PC-3 (cell line): ENCODE measurements at regions not wholly inside any gene's neighbourhood (a gene's known extent, or its start where the extent isn't known, plus 50 kb on each side); places are given as distances from the start of the nearest gene placed in this dataset.
A peak's percentile ranks its signal among the peaks of the same experiment; 100 is the strongest.
"Not testable (repeated sequence)": the region's sequence is repeated elsewhere in the genome, so short reads cannot be mapped to it uniquely, and the experiment has no call there.

Experiments used
- ATAC-seq: fragments of 200-7000 bp; cut with Tn5 transposase; 2 replicates; pipeline ENCODE4 v1.9.1; 2020; ENCODE audit warnings: mild to moderate bottlenecking, moderate library complexity
- BruUV-seq: library from RNA; stranded (reverse); fragments of 400-500 nt; replicated peaks from 2 replicates; lab custom pipeline; 2021; lab: Mats Ljungman, UMichigan
- CTCF ChIA-PET: fragments of 300-600 bp; sonication (Branson Sonifier 250); formaldehyde crosslinking; loops from one replicate; lab custom pipeline; 2022; ENCODE audit warnings: antibody characterized with exemption; lab: Charles Lee
- POLR2A ChIA-PET: fragments of 300-600 bp; sonication (Branson Sonifier 250); formaldehyde crosslinking; loops from one replicate; lab custom pipeline; 2022; ENCODE audit warnings: antibody characterized with exemption; ENCODE audit not compliant: unreplicated experiment; lab: Charles Lee
- DNase-seq: peaks from one replicate; pipeline ENCODE4 v3.0.0-alpha.2; 2015
- H2AFZ ChIP-seq: fragments of 300-600 bp; sonication (generic); 2 replicates; pipeline ENCODE4 v1.6.0; 2016; ENCODE audit warnings: antibody characterized with exemption, low read length
- H3F3A ChIP-seq: fragments of 300-600 bp; sonication (generic); one replicate; pipeline ENCODE4 v1.6.0; 2017; ENCODE audit warnings: antibody characterized with exemption, low read length, control low read depth, mild to moderate bottlenecking; ENCODE audit not compliant: unreplicated experiment
- H3K27ac ChIP-seq: fragments of 300-600 bp; sonication (generic); 2 replicates; pipeline ENCODE4 v1.5.1; 2016; ENCODE audit warnings: mild to moderate bottlenecking, low read length
- H3K27me3 ChIP-seq: fragments of 300-600 bp; sonication (generic); 2 replicates; pipeline ENCODE4 v1.6.1; 2016; ENCODE audit warnings: low read length, mixed read lengths
- H3K36me3 ChIP-seq: fragments of 300-600 bp; sonication (generic); 2 replicates; pipeline ENCODE4 v1.6.1; 2016; ENCODE audit warnings: low read depth, mixed run types, low read length, mixed read lengths
- H3K4me1 ChIP-seq: fragments of 300-600 bp; sonication (generic); 2 replicates; pipeline ENCODE4 v1.5.1; 2016; ENCODE audit warnings: low read length; ENCODE audit not compliant: insufficient read depth
- H3K4me2 ChIP-seq: fragments of 300-600 bp; sonication (generic); 2 replicates; pipeline ENCODE4 v1.6.0; 2016; ENCODE audit warnings: low read length
- H3K4me3 ChIP-seq: fragments of 300-600 bp; sonication (generic); 2 replicates; pipeline ENCODE4 v1.5.1; 2016; ENCODE audit warnings: mild to moderate bottlenecking, low read length, mixed read lengths
- H3K79me2 ChIP-seq: fragments of 300-600 bp; sonication (generic); 2 replicates; pipeline ENCODE4 v1.6.1; 2017; ENCODE audit warnings: low read length, mixed read lengths
- H3K9ac ChIP-seq: fragments of 300-600 bp; sonication (generic); 2 replicates; pipeline ENCODE4 v1.6.0; 2016; ENCODE audit warnings: mild to moderate bottlenecking, low read length
- H3K9me2 ChIP-seq: fragments of 300-600 bp; sonication (generic); replicated peaks from 2 replicates; pipeline ENCODE4 v1.6.1; 2016; ENCODE audit warnings: mixed run types, low read length, mixed read lengths
- H3K9me3 ChIP-seq: fragments of 300-600 bp; sonication (generic); 2 replicates; pipeline ENCODE4 v1.6.1; 2016; ENCODE audit warnings: low read length, mixed read lengths
- H4K20me1 ChIP-seq: fragments of 300-600 bp; sonication (generic); 2 replicates; pipeline ENCODE4 v1.6.1; 2016; ENCODE audit warnings: low read length, mixed read lengths
- EZH2 ChIP-seq: fragments of 300-600 bp; sonication (generic); IDR thresholded peaks from one replicate; pipeline ENCODE4 v1.6.1; 2017; ENCODE audit warnings: antibody characterized with exemption, mild to moderate bottlenecking, low read length; ENCODE audit not compliant: unreplicated experiment
- EZH2phosphoT487 ChIP-seq: fragments of 300-600 bp; sonication (generic); IDR thresholded peaks from 2 replicates; pipeline ENCODE4 v1.6.1; 2018; ENCODE audit warnings: mild to moderate bottlenecking, antibody characterized with exemption, low read length, borderline replicate concordance
- intact Hi-C: fragments of 100-400 bp; cut with micrococcal nuclease; formaldehyde crosslinking; loops from 2 replicates; pipeline ENCODE4 v1.9.0; 2023
- TF ChIP-seq, protein P1 (sequence below): fragments of 300-600 bp; sonication (generic); conservative IDR thresholded peaks from 2 replicates; pipeline ENCODE4 v1.5.1; 2017; ENCODE audit warnings: antibody characterized with exemption, low read depth, mild to moderate bottlenecking, low read length

DNA sequence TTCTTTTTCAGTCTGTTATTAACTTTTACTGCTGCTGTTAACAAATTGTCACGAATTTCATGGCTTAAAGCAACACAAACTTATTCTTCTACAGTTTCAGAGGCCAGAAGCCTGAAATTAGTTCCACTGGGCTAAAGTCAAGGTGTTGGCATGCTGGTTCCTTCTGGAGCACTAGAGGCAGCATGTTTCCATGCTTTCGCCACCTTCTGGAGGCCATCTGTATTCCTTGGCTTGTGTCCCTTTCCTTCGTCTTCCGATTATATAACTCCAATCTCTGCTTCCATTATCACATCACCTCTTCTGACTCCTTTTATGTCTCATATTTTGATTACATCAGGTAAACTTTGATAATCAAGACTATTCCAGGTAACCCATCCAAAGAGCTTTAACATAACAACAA, 1742.1 kb downstream of the BRINP3 start:
- no peak for ATAC-seq
- TF ChIP-seq EZH2phosphoT487 (no peak), EZH2 (no peak)
- TF ChIP-seq, protein P1, sequence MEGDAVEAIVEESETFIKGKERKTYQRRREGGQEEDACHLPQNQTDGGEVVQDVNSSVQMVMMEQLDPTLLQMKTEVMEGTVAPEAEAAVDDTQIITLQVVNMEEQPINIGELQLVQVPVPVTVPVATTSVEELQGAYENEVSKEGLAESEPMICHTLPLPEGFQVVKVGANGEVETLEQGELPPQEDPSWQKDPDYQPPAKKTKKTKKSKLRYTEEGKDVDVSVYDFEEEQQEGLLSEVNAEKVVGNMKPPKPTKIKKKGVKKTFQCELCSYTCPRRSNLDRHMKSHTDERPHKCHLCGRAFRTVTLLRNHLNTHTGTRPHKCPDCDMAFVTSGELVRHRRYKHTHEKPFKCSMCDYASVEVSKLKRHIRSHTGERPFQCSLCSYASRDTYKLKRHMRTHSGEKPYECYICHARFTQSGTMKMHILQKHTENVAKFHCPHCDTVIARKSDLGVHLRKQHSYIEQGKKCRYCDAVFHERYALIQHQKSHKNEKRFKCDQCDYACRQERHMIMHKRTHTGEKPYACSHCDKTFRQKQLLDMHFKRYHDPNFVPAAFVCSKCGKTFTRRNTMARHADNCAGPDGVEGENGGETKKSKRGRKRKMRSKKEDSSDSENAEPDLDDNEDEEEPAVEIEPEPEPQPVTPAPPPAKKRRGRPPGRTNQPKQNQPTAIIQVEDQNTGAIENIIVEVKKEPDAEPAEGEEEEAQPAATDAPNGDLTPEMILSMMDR = 0 out of 2 replicates have a peak, but pooled peaks have one; percentile 18

DNA sequence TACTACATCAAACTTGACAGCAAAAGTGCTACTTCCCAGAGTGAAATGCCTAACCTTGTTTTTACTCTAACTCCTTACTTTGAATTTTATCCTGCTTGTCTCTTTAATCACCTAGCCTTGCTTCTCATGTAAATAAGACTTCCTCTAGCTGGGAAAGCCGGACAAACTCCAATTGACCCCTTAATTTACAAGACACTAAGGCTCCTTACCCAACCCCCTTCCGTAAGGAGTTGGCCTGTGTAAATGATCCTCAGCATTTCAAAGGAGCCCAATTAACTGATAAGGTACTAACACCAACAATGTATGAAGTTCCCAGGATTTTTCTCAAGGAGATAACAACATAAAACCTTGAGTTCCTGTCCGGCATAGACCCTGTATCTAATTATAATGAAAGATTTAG, 1728.4 kb downstream of the BRINP3 start:
- DNase-seq, CTCF ChIA-PET, H3K9me2 ChIP-seq, H4K20me1 ChIP-seq, H3K27me3 ChIP-seq, H3K9me3 ChIP-seq, H3K27ac ChIP-seq, H3K4me3 ChIP-seq, H3K36me3 ChIP-seq, H3K9ac ChIP-seq, H3K4me2 ChIP-seq, intact Hi-C loops, BruUV-seq, H2AFZ ChIP-seq, ATAC-seq, H3K79me2 ChIP-seq, H3K4me1 ChIP-seq, POLR2A ChIA-PET, H3F3A ChIP-seq: not testable (repeated sequence)

More for the DNA sequence above, 1742.1 kb downstream of the BRINP3 start:
- POLR2A ChIA-PET = no interaction called here
- Histone ChIP-seq H3K9ac (no peak overlapping the region), H3K4me1 (no peaks in the 10 kb centered on the region), H3K79me2 (no peaks in the 10 kb centered on the region), H3K4me2 (no peak overlapping the region), H3K36me3 (no peaks in the 10 kb centered on the region), H3K9me3 (no peaks in the 10 kb centered on the region), H4K20me1 (no peaks in the 10 kb centered on the region), H3F3A (no peaks in the 10 kb centered on the region), H2AFZ (no peak overlapping the region), H3K27me3 (no peaks in the 10 kb centered on the region), H3K9me2 (no peaks in the 10 kb centered on the region), H3K4me3 (no peak overlapping the region), H3K27ac (no peak overlapping the region)
- CTCF ChIA-PET = no interaction called here
- BruUV-seq = no TSS peak
- DNase-seq = peak; percentile 1
- intact Hi-C loops = no loop called here

DNA sequence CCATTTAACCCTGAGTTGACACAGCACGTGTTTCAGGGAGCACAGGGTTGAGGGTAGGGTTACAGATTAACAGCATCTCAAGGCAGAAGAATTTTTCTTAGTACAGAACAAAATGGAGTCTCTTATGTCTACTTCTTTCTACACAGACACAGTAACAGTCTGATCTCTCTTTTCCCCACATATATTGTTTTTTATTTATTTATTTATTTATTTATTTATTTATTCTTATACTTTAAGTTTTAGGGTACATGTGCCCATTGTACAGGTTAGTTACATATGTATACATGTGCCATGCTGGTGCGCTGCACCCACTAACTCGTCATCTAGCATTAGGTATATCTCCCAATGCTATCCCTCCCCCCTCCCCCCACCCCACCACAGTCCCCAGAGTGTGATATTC, 1725.6 kb downstream of the BRINP3 start:
- H3K27me3 ChIP-seq, H3K4me1 ChIP-seq, intact Hi-C loops, ATAC-seq, H3K27ac ChIP-seq, H3K9me2 ChIP-seq, H3K79me2 ChIP-seq, H3K9ac ChIP-seq, CTCF ChIA-PET, H3K4me2 ChIP-seq, H3K4me3 ChIP-seq, H3K36me3 ChIP-seq, POLR2A ChIA-PET, H3K9me3 ChIP-seq, H2AFZ ChIP-seq, DNase-seq, H4K20me1 ChIP-seq, BruUV-seq, H3F3A ChIP-seq: not testable (repeated sequence)

GRCh38 chr1:188757747-188758146, 1719.9 kb downstream of the BRINP3 start:
- CTCF ChIA-PET, H3K27me3 ChIP-seq, H3K9me2 ChIP-seq, H3K27ac ChIP-seq, H3K4me1 ChIP-seq, H3K36me3 ChIP-seq, H4K20me1 ChIP-seq, H3K9me3 ChIP-seq, ATAC-seq, BruUV-seq, H3K79me2 ChIP-seq, POLR2A ChIA-PET, H3K9ac ChIP-seq, H3F3A ChIP-seq, intact Hi-C loops, H2AFZ ChIP-seq, H3K4me2 ChIP-seq, H3K4me3 ChIP-seq, DNase-seq: not testable (repeated sequence)
